H9 (cell line): ENCODE measurements at regions not wholly inside any gene's neighbourhood (a gene's known extent, or its start where the extent isn't known, plus 50 kb on each side); places are given as distances from the start of the nearest gene placed in this dataset.

Source experiments
- DNase-seq: peaks from one replicate; pipeline ENCODE4 v3.0.0-alpha.2; 2017
- H2AFZ ChIP-seq: one replicate; pipeline ENCODE4 v1.6.1; 2013; ENCODE audit warnings: mild to moderate bottlenecking, low read length, control low read depth, moderate library complexity
- H2AK5ac ChIP-seq: 2 replicates; pipeline ENCODE4 v1.6.1; 2013; ENCODE audit warnings: low read length, control low read depth, mixed read lengths; ENCODE audit not compliant: insufficient read length
- H2BK120ac ChIP-seq: one replicate; pipeline ENCODE4 v1.6.1; 2013; ENCODE audit warnings: low read depth, mild to moderate bottlenecking, low read length, control low read depth, inconsistent platforms; ENCODE audit not compliant: poor library complexity, severe bottlenecking
- H2BK12ac ChIP-seq: 2 replicates; pipeline ENCODE4 v1.6.1; 2013; ENCODE audit warnings: low read length, control low read depth, mixed read lengths, low read depth; ENCODE audit not compliant: insufficient read length
- H2BK15ac ChIP-seq: 2 replicates; pipeline ENCODE4 v1.6.1; 2013; ENCODE audit warnings: low read depth, low read length, control low read depth
- H2BK20ac ChIP-seq: one replicate; pipeline ENCODE4 v1.6.1; 2013; ENCODE audit warnings: low read depth, mild to moderate bottlenecking, low read length, control low read depth, inconsistent platforms; ENCODE audit not compliant: poor library complexity, severe bottlenecking
- H2BK5ac ChIP-seq: 2 replicates; pipeline ENCODE4 v1.6.1; 2013; ENCODE audit warnings: low read length, control low read depth, mixed read lengths; ENCODE audit not compliant: insufficient read length
- H3K14ac ChIP-seq: 2 replicates; pipeline ENCODE4 v1.6.1; 2013; ENCODE audit warnings: low read length, control low read depth; ENCODE audit not compliant: insufficient read depth
- H3K18ac ChIP-seq: 2 replicates; pipeline ENCODE4 v1.6.1; 2013; ENCODE audit warnings: low read depth, mild to moderate bottlenecking, mixed read lengths, low read length, control low read depth; ENCODE audit not compliant: insufficient read length
- H3K23ac ChIP-seq: 2 replicates; pipeline ENCODE4 v1.6.1; 2013; ENCODE audit warnings: low read length, control low read depth, mixed read lengths, low read depth; ENCODE audit not compliant: insufficient read length
- H3K23me2 ChIP-seq: 2 replicates; pipeline ENCODE4 v1.6.1; 2013; ENCODE audit warnings: low read depth, mild to moderate bottlenecking, mixed read lengths, low read length, control low read depth; ENCODE audit not compliant: insufficient read length, poor library complexity, severe bottlenecking
- H3K27ac ChIP-seq: 2 replicates; pipeline ENCODE4 v1.5.1; 2013; ENCODE audit warnings: low read length, control low read depth, mixed read lengths, low read depth; ENCODE audit not compliant: insufficient read length
- H3K27me3 ChIP-seq: 2 replicates; pipeline ENCODE4 v1.6.1; 2013; ENCODE audit warnings: low read length, control low read depth, inconsistent platforms; ENCODE audit not compliant: insufficient read depth
- H3K4ac ChIP-seq: 2 replicates; pipeline ENCODE4 v1.6.1; 2013; ENCODE audit warnings: low read depth, mild to moderate bottlenecking, control low read depth, inconsistent platforms, low read length, moderate library complexity
- H3K4me1 ChIP-seq: 2 replicates; pipeline ENCODE4 v1.6.1; 2013; ENCODE audit warnings: low read length, control low read depth, inconsistent platforms; ENCODE audit not compliant: insufficient read depth
- H3K4me2 ChIP-seq: 2 replicates; pipeline ENCODE4 v1.6.1; 2013; ENCODE audit warnings: low read length, control low read depth, mixed read lengths; ENCODE audit not compliant: insufficient read length, insufficient read depth
- H3K56ac ChIP-seq: 2 replicates; pipeline ENCODE4 v1.6.1; 2013; ENCODE audit warnings: low read depth, mild to moderate bottlenecking, mixed read lengths, low read length, control low read depth; ENCODE audit not compliant: insufficient read length
- H3K79me1 ChIP-seq: 2 replicates; pipeline ENCODE4 v1.6.1; 2013; ENCODE audit warnings: low read depth, mild to moderate bottlenecking, moderate library complexity, low read length, control low read depth, inconsistent platforms; ENCODE audit not compliant: insufficient read depth, poor library complexity, severe bottlenecking
- H3K79me2 ChIP-seq: 2 replicates; pipeline ENCODE4 v1.6.1; 2013; ENCODE audit warnings: low read length, control low read depth, inconsistent platforms; ENCODE audit not compliant: insufficient read depth
- H3K9ac ChIP-seq: 2 replicates; pipeline ENCODE4 v1.6.1; 2013; ENCODE audit warnings: low read length, control low read depth, mixed read lengths; ENCODE audit not compliant: insufficient read length; ENCODE audit errors: extremely low read depth
- H3K9me3 ChIP-seq: one replicate; pipeline ENCODE4 v1.6.1; 2013; ENCODE audit warnings: low read depth, low read length, inconsistent platforms; ENCODE audit not compliant: control insufficient read depth
- H3T11ph ChIP-seq: one replicate; pipeline ENCODE4 v1.6.1; 2013; ENCODE audit warnings: mild to moderate bottlenecking, low read length, control low read depth, inconsistent platforms
- H4K20me1 ChIP-seq: one replicate; pipeline ENCODE4 v1.6.1; 2013; ENCODE audit not compliant: control insufficient read depth, insufficient read length, insufficient read depth
- H4K5ac ChIP-seq: 2 replicates; pipeline ENCODE4 v1.6.1; 2013; ENCODE audit warnings: low read depth, mild to moderate bottlenecking, mixed read lengths, low read length, control low read depth; ENCODE audit not compliant: insufficient read length
- H4K8ac ChIP-seq: replicated peaks from 2 replicates; pipeline ENCODE4 v1.6.1; 2013; ENCODE audit warnings: low read length, control low read depth, mixed read lengths, low read depth; ENCODE audit not compliant: insufficient read length
- H4K91ac ChIP-seq: 2 replicates; pipeline ENCODE4 v1.6.1; 2013; ENCODE audit warnings: low read depth, mild to moderate bottlenecking, moderate library complexity, mixed read lengths, low read length, control low read depth; ENCODE audit not compliant: insufficient read length
- H3K27ac Mint-ChIP-seq, 3 experiments: 2 replicates in 2 of 3; 3 replicates in 1 of 3; pipeline ENCODE4 v1.8.0; 2020 to 2021; ENCODE audit warnings: mixed read lengths in 3 of 3, mild to moderate bottlenecking in 1 of 3, moderate library complexity in 1 of 3
- H3K27me3 Mint-ChIP-seq: 2 replicates; pipeline ENCODE4 v1.8.0; 2021; ENCODE audit warnings: low read depth, mild to moderate bottlenecking, moderate library complexity, mixed read lengths
- H3K36me3 Mint-ChIP-seq, 3 experiments: 2 replicates in 2 of 3; 3 replicates in 1 of 3; pipeline ENCODE4 v1.8.0; 2020 to 2021; ENCODE audit warnings: low read depth in 3 of 3, mixed read lengths in 3 of 3; ENCODE audit not compliant: insufficient read depth in 1 of 3
- H3K4me1 Mint-ChIP-seq, 2 experiments: 2 replicates each; pipeline ENCODE4 v1.8.0; 2020; ENCODE audit warnings: mixed read lengths in 2 of 2
- H3K4me3 Mint-ChIP-seq, 2 experiments: 2 replicates in 1 of 2; 3 replicates in 1 of 2; pipeline ENCODE4 v1.8.0; 2020 to 2021; ENCODE audit warnings: mild to moderate bottlenecking in 2 of 2, mixed read lengths in 2 of 2, moderate library complexity in 1 of 2
- H3K9me3 Mint-ChIP-seq, 2 experiments: 2 replicates in 1 of 2; 3 replicates in 1 of 2; pipeline ENCODE4 v1.8.0; 2020; ENCODE audit warnings: mild to moderate bottlenecking in 2 of 2, mixed read lengths in 2 of 2, moderate library complexity in 1 of 2
- WGBS: extraction: QIAGEN DNeasy Blood & Tissue Kit; methylation state at CpG from one replicate; pipeline ENCODE4 v1.1.7; 2013; ENCODE audit warnings: missing lambda C conversion rate, low lambda C conversion rate, mixed read lengths; ENCODE audit not compliant: insufficient read length; ENCODE audit errors: extremely low coverage; 5-methylcytosine and 5-hydroxymethylcytosine counted together
- TF ChIP-seq, protein P1 (sequence below): fragments of 200-600 bp; sonication (generic); conservative IDR thresholded peaks from 3 replicates; pipeline ENCODE4 v1.8.0; 2021; ENCODE audit warnings: antibody characterized with exemption, mild to moderate bottlenecking

DNA sequence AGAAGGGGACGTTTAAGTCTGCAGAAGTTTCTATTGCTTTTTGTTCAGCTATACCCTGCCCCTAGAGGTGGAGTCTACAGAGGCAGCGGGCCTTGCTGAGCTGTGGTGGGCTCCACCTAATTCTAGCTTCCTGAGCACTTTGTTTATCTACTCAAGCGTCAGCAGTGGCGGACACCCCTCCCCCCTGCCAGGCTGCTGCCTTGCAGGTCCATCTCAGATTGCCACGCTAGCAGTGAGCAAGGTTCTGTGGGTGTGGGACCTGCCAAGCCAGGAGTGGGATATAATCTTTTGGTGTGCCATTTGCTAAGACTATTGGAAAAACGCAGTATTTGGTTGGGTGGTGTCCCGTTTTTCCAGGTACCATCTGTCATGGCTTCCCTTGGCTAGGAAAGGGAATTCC lies 147.3 kb upstream of the PRPS1L1 start:
- no peak overlapping the region for H2AFZ ChIP-seq
- no peak overlapping the region for H3K4ac ChIP-seq
- H3K23ac ChIP-seq: no peak overlapping the region
- H3K36me3 Mint-ChIP-seq: no peaks in the 10 kb centered on the region; a peak in 1 of 7 replicates
- H3K9me3 Mint-ChIP-seq: no peaks in the 10 kb centered on the region
- H3K56ac ChIP-seq: no peak overlapping the region
- H4K20me1 ChIP-seq: no peaks in the 10 kb centered on the region
- no peak overlapping the region for H2AK5ac ChIP-seq
- H2BK12ac ChIP-seq: no peak overlapping the region
- no peaks in the 10 kb centered on the region for H3K9me3 ChIP-seq
- H3T11ph ChIP-seq: no peak overlapping the region
- H3K27ac Mint-ChIP-seq: no peak overlapping the region
- no peak overlapping the region for H2BK120ac ChIP-seq
- no peak overlapping the region for H2BK15ac ChIP-seq
- no peak overlapping the region for H4K8ac ChIP-seq
- H3K4me1 ChIP-seq: no peaks in the 10 kb centered on the region
- H3K9ac ChIP-seq: no peak overlapping the region
- no peak overlapping the region for H3K27ac ChIP-seq
- H2BK5ac ChIP-seq: no peak overlapping the region
- no peaks in the 10 kb centered on the region for H3K27me3 ChIP-seq
- peaks cover 3% of the 10 kb centered on the region in 2 experiments; a peak in 1 of 4 replicates for H3K4me1 Mint-ChIP-seq
- TF ChIP-seq, protein P1, sequence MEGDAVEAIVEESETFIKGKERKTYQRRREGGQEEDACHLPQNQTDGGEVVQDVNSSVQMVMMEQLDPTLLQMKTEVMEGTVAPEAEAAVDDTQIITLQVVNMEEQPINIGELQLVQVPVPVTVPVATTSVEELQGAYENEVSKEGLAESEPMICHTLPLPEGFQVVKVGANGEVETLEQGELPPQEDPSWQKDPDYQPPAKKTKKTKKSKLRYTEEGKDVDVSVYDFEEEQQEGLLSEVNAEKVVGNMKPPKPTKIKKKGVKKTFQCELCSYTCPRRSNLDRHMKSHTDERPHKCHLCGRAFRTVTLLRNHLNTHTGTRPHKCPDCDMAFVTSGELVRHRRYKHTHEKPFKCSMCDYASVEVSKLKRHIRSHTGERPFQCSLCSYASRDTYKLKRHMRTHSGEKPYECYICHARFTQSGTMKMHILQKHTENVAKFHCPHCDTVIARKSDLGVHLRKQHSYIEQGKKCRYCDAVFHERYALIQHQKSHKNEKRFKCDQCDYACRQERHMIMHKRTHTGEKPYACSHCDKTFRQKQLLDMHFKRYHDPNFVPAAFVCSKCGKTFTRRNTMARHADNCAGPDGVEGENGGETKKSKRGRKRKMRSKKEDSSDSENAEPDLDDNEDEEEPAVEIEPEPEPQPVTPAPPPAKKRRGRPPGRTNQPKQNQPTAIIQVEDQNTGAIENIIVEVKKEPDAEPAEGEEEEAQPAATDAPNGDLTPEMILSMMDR: no peak
- H2BK20ac ChIP-seq: no peak overlapping the region
- no peak overlapping the region for H3K18ac ChIP-seq
- H4K91ac ChIP-seq: no peak overlapping the region
- no peaks in the 10 kb centered on the region for H3K79me2 ChIP-seq
- no peak for DNase-seq
- H3K14ac ChIP-seq: no peak overlapping the region
- WGBS: no CpG with 5 or more reads among the region's 7 CpGs
- H3K79me1 ChIP-seq: no peaks in the 10 kb centered on the region
- no peak overlapping the region for H4K5ac ChIP-seq
- H3K23me2 ChIP-seq: no peaks in the 10 kb centered on the region
- no peak overlapping the region for H3K4me2 ChIP-seq
- H3K4me3 Mint-ChIP-seq: no peak overlapping the region
- H3K27me3 Mint-ChIP-seq: no peaks in the 10 kb centered on the region
